ENCODE measurements at regions not wholly inside any gene's neighbourhood (a gene's known extent, or its start where the extent isn't known, plus 50 kb on each side); places are given as distances from the start of the nearest gene placed in this dataset.

DNA sequence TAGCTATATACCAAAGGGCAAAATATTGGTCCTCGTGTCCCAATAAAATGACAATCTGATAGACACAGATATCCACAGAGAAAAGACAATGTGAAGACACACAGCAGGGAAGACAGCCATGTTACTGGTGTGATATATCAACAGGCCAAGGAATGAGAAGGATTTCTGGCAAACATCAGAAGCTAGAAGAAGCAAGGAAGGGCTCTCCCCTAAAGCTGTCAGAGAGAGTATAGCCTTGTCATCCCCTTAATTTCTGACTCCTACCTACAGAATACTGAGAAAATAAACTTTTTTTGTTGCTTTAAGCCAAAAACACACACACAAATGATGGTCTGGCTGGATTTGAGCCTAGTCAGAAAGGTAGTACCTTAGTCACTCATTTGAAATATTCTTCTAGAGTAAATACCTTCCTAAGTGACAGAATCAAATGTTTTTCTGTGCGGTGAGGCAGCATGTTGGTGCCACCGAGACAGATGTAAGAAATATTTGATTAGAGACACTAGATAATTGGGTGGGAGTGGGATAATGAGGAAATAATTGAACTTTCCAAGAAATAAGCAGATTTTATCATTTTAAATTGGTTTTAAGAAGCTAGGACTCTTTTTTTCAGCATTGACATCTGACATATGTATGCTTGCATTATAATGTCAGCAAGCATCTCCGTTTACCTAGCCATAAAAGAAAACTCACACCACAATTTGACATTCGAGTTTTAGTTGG, 123.4 kb upstream of the TFAP2D start:
- Histone ChIP-seq H3K27ac (no peak overlapping the region), H3K9ac (ENCODE audit: insufficient read length) (no peak overlapping the region), H3K36me3 (ENCODE audit: insufficient read depth, low read length) (no peaks in the 10 kb centered on the region), H3K9me3 (ENCODE audit: low read depth, low read length) (no peaks in the 10 kb centered on the region), H3K4me3 (no peak overlapping the region)
- TF ChIP-seq FOXP2 (optimal IDR thresholded peaks at IDR 0.05; ENCODE audit: control extremely low read depth, extremely low read length, insufficient read depth) (no peak), POLR2AphosphoS5 (IDR thresholded peaks at IDR 0.05; ENCODE audit: borderline replicate concordance, low read depth, low read length) (no peak), EZH2 (IDR thresholded peaks at IDR 0.05) (no peak)
- no peak for DNase-seq (ENCODE audit: low read depth, low spot score)

DNA sequence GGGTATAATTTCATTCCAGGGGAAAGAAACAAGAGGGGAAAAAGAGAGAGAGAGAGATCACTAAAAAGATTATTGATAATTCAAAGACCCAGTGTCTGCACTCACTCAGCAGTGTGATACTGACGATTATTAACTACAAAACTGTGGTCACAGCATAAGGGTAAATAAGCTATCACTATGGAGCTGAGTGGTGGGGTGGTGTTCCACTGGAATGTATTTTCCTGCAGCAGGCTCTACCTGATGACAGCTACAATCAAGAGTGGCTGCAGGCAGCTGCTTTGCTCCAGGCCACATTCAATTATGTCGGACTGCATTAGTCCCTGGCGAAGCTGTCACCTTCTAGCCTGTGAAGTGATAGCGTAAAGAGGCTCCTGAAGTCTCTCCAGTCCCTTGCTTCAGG, 122.2 kb upstream of the TFAP2D start:
- no peak for DNase-seq (ENCODE audit: low read depth, low spot score)
- no peak for TF ChIP-seq POLR2AphosphoS5 (IDR thresholded peaks at IDR 0.05; ENCODE audit: borderline replicate concordance, low read depth, low read length)
- TF ChIP-seq EZH2 (IDR thresholded peaks at IDR 0.05), result no peak
- TF ChIP-seq FOXP2 (optimal IDR thresholded peaks at IDR 0.05; ENCODE audit: control extremely low read depth, extremely low read length, insufficient read depth), result no peak

DNA sequence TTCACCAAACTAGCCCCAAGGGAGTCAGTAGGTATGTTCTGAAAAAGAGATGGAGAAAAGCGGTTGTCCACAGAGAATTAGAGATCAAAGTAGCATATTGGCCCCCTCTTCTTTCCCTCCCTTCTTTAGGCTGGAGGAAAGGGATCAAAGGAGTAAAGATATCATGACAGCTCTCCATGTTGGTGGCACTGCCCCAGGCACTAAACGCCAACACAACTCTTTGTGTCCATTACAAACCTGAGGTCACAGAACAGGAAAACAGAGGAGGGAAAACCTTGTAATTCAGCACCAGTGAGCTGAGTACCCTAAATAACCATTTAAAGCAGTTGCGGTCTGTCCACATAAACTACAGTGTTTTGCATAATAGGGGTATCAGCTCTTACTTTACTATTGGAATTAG, 113.0 kb upstream of the TFAP2D start:
- H3K4me3 ChIP-seq, result no peak overlapping the region
- DNase-seq (ENCODE audit: low read depth, low spot score), result no peak
- no peak overlapping the region for H3K27ac ChIP-seq
- H3K9ac ChIP-seq (ENCODE audit: insufficient read length), result no peak overlapping the region
- H3K36me3 ChIP-seq (ENCODE audit: insufficient read depth, low read length), result no peaks in the 10 kb centered on the region
- TF ChIP-seq FOXP2 (optimal IDR thresholded peaks at IDR 0.05; ENCODE audit: control extremely low read depth, extremely low read length, insufficient read depth), result no peak
- no peak for TF ChIP-seq POLR2AphosphoS5 (IDR thresholded peaks at IDR 0.05; ENCODE audit: borderline replicate concordance, low read depth, low read length)
- no peak for TF ChIP-seq EZH2 (IDR thresholded peaks at IDR 0.05)
- H3K9me3 ChIP-seq (ENCODE audit: low read depth, low read length), result no peaks in the 10 kb centered on the region

More for the DNA sequence above, 122.2 kb upstream of the TFAP2D start:
- Histone ChIP-seq H3K9me3 (ENCODE audit: low read depth, low read length) (no peaks in the 10 kb centered on the region), H3K36me3 (ENCODE audit: insufficient read depth, low read length) (no peaks in the 10 kb centered on the region), H3K27ac (no peak overlapping the region), H3K4me3 (no peak overlapping the region), H3K9ac (ENCODE audit: insufficient read length) (no peak overlapping the region)

DNA sequence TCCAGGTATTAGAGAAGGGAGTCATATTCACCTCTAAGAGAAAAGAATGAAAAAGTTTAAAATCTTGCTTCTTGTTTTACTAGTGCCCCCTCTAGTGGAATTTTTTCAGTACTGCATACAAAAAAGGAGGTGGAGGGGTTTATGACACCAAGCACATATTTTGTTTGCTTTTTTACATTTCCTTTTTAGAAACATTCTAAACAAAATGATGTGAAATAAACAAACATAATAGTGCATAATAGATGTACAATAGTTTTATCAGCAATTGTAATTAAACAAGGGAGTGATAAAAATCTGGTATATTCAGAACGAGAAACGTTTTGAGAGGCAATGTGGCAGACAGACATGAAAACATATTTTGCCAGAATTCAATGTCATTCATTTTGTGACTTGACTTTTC, 111.0 kb upstream of the TFAP2D start:
- H3K27ac ChIP-seq, result no peak overlapping the region
- no peak overlapping the region for H3K4me3 ChIP-seq
- peak; percentile 32 for DNase-seq (ENCODE audit: low read depth, low spot score)
- no peaks in the 10 kb centered on the region for H3K9me3 ChIP-seq (ENCODE audit: low read depth, low read length)
- H3K9ac ChIP-seq (ENCODE audit: insufficient read length), result no peak overlapping the region
- no peaks in the 10 kb centered on the region for H3K36me3 ChIP-seq (ENCODE audit: insufficient read depth, low read length)
- TF ChIP-seq EZH2 (IDR thresholded peaks at IDR 0.05), result no peak
- TF ChIP-seq FOXP2 (optimal IDR thresholded peaks at IDR 0.05; ENCODE audit: control extremely low read depth, extremely low read length, insufficient read depth), result no peak
- TF ChIP-seq POLR2AphosphoS5 (IDR thresholded peaks at IDR 0.05; ENCODE audit: borderline replicate concordance, low read depth, low read length), result no peak

DNA sequence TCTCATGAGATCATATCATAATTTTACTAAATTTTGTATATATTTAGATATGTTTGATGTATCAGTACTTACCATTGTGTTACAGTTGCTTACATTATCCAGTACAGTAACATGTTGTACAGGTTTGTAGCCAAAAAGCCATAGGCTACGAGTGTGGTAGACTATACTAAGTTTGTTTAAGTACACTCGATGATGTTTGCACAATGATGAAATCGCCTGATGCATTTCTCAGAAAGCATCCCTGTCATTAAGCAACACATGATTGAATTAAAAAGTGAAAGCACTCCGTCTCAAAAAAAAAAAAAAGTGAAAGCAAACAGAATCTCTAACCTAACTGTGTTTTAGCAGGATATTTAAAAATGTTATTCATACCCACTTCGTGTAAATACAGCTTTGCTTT, 104.9 kb upstream of the TFAP2D start:
- no peaks in the 10 kb centered on the region for H3K36me3 ChIP-seq (ENCODE audit: insufficient read depth, low read length)
- H3K9me3 ChIP-seq (ENCODE audit: low read depth, low read length), result no peaks in the 10 kb centered on the region
- no peak for TF ChIP-seq EZH2 (IDR thresholded peaks at IDR 0.05)
- TF ChIP-seq FOXP2 (optimal IDR thresholded peaks at IDR 0.05; ENCODE audit: control extremely low read depth, extremely low read length, insufficient read depth), result no peak
- TF ChIP-seq POLR2AphosphoS5 (IDR thresholded peaks at IDR 0.05; ENCODE audit: borderline replicate concordance, low read depth, low read length), result no peak
- no peak for DNase-seq (ENCODE audit: low read depth, low spot score)
- no peak overlapping the region for H3K9ac ChIP-seq (ENCODE audit: insufficient read length)
- H3K4me3 ChIP-seq, result no peak overlapping the region
- H3K27ac ChIP-seq, result no peak overlapping the region

DNA sequence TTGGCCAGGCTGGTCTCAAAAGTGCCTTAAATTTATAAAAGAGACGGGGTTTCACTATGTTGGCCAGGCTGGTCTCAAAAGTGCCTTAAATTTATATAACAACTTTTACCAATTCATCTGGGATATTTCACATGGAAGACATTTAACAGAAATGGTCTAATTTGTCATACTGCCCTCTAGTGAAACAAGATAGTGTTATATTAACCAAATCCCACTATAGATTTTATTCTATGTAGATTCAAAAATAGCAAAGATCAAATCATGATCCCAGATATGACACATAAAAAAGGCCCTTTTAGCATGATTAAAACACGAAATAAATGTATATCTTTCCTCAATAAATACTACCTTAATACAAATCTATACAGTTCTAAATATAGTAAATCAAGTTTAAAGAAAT, 102.8 kb upstream of the TFAP2D start:
- no peaks in the 10 kb centered on the region for H3K9me3 ChIP-seq (ENCODE audit: low read depth, low read length)
- H3K4me3 ChIP-seq, result no peak overlapping the region
- TF ChIP-seq POLR2AphosphoS5 (IDR thresholded peaks at IDR 0.05; ENCODE audit: borderline replicate concordance, low read depth, low read length), result no peak
- no peak for TF ChIP-seq EZH2 (IDR thresholded peaks at IDR 0.05)
- no peak for TF ChIP-seq FOXP2 (optimal IDR thresholded peaks at IDR 0.05; ENCODE audit: control extremely low read depth, extremely low read length, insufficient read depth)
- no peak overlapping the region for H3K27ac ChIP-seq
- H3K9ac ChIP-seq (ENCODE audit: insufficient read length), result no peak overlapping the region
- H3K36me3 ChIP-seq (ENCODE audit: insufficient read depth, low read length), result no peaks in the 10 kb centered on the region
- DNase-seq (ENCODE audit: low read depth, low spot score), result no peak

DNA sequence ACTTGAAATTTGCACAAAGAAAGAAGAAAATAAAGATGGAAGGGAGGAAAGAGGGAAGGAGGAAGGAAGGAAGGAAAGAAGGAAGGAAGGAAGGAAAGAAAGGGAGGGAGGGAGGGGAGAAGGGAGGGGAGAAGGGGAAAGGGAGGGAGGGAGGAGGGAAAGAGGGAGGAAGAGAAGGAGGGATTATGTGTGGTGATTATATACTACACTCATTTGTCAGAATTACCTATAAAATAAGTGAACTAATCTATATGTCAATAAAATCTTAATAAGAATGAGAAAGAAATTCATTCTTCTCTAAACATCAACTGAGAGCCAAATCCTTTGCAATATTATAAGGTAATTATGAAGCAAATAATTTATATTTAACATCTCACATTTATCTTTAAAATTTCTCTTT, 77.9 kb upstream of the TFAP2D start:
- TF ChIP-seq EZH2 (IDR thresholded peaks at IDR 0.05), result no peak
- no peak for TF ChIP-seq FOXP2 (optimal IDR thresholded peaks at IDR 0.05; ENCODE audit: control extremely low read depth, extremely low read length, insufficient read depth)
- no peak for TF ChIP-seq POLR2AphosphoS5 (IDR thresholded peaks at IDR 0.05; ENCODE audit: borderline replicate concordance, low read depth, low read length)
- Histone ChIP-seq H3K36me3 (ENCODE audit: insufficient read depth, low read length) (no peaks in the 10 kb centered on the region), H3K9me3 (ENCODE audit: low read depth, low read length) (no peaks in the 10 kb centered on the region), H3K27ac (no peak overlapping the region), H3K4me3 (no peak overlapping the region), H3K9ac (ENCODE audit: insufficient read length) (no peak overlapping the region)
- DNase-seq (ENCODE audit: low read depth, low spot score), result no peak

DNA sequence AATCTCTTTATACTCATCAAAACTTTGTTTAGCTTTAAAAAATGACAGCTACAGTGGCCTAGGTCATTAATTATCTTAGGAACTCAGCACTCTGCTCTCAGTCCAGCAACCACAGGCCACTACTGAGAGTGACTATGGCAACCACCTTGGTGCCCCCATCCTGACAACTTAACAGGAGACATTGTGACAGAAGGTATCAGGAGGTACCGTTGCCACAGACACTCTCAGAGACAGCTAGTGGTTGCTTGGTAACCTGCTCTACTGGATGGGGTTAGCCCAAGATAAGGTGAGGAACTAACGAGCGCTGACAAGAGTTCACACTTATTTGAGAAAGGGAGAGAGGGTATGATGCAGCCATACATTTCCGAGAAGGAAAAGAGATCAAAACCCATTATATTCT, 76.1 kb upstream of the TFAP2D start:
- DNase-seq (ENCODE audit: low read depth, low spot score), result no peak
- no peaks in the 10 kb centered on the region for H3K9me3 ChIP-seq (ENCODE audit: low read depth, low read length)
- no peak overlapping the region for H3K9ac ChIP-seq (ENCODE audit: insufficient read length)
- H3K27ac ChIP-seq, result no peak overlapping the region
- H3K36me3 ChIP-seq (ENCODE audit: insufficient read depth, low read length), result no peaks in the 10 kb centered on the region
- TF ChIP-seq EZH2 (IDR thresholded peaks at IDR 0.05), result no peak
- no peak for TF ChIP-seq POLR2AphosphoS5 (IDR thresholded peaks at IDR 0.05; ENCODE audit: borderline replicate concordance, low read depth, low read length)
- TF ChIP-seq FOXP2 (optimal IDR thresholded peaks at IDR 0.05; ENCODE audit: control extremely low read depth, extremely low read length, insufficient read depth), result no peak
- no peak overlapping the region for H3K4me3 ChIP-seq

DNA sequence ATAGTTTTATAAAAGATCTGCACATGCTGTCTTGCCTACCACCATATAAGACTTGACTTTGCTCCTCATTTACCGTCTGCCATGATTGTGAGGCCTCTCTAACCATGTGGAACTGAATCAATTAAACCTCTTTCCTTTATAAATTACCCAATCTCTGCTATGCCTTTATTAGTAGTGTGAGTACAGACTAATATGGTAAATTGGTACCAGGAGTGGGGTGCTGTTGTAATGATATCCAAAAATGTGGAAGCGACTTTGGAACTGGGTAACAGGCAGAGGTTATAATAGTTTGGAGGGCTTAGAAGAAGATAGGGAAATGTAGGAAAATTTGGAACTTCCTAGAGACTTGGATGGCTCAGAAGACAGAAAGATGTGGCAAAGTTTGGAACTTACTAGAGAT, 64.2 kb upstream of the TFAP2D start:
- DNase-seq (ENCODE audit: low read depth, low spot score), result no peak
- H3K9ac ChIP-seq (ENCODE audit: insufficient read length), result no peak overlapping the region
- TF ChIP-seq FOXP2 (optimal IDR thresholded peaks at IDR 0.05; ENCODE audit: control extremely low read depth, extremely low read length, insufficient read depth) (no peak), POLR2AphosphoS5 (IDR thresholded peaks at IDR 0.05; ENCODE audit: borderline replicate concordance, low read depth, low read length) (no peak), EZH2 (IDR thresholded peaks at IDR 0.05) (no peak)
- H3K9me3 ChIP-seq (ENCODE audit: low read depth, low read length), result no peaks in the 10 kb centered on the region
- no peak overlapping the region for H3K27ac ChIP-seq
- H3K4me3 ChIP-seq, result no peak overlapping the region
- no peaks in the 10 kb centered on the region for H3K36me3 ChIP-seq (ENCODE audit: insufficient read depth, low read length)
